DMS153 (cell line): ENCODE measurements at regions not wholly inside any gene's neighbourhood (a gene's known extent, or its start where the extent isn't known, plus 50 kb on each side); places are given as distances from the start of the nearest gene placed in this dataset.

ENCODE experiments used
- DNase-seq: peaks from one replicate; lab custom pipeline; 2025; lab: John Stamatoyannopoulos, UW

- no peak for DNase-seq
These were observed 322.1 kb upstream of the CHAC2 start for GRCh38 chr2:53445383-53446070.

DNA sequence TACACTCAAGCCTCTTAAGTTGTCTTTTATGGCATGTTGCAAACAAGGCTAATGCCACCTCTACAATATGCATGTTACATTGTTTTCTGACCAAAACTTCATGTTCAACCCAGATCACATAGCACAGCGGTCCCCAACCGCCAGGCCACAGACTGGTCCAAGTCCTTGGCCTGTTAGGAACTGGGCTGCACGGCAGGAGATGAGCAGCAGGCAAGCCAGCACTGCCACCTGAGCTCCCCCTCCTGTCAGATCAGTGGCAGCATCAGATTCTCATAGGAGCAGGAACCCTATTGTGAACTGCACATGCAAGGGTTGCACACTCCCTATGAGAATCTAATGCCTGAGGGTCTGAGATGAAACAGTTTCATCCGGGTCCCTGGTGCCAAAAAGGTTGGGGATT is 324.8 kb upstream of the CHAC2 start:
- DNase-seq, result no peak

- DNase-seq, result no peak
These were observed 325.5 kb upstream of the CHAC2 start for GRCh38 chr2:53442093-53442492.

- no peak for DNase-seq
These were observed 328.9 kb upstream of the CHAC2 start for GRCh38 chr2:53438692-53439091.

- no peak for DNase-seq
These were observed 329.5 kb upstream of the CHAC2 start for GRCh38 chr2:53438100-53438499.

DNA sequence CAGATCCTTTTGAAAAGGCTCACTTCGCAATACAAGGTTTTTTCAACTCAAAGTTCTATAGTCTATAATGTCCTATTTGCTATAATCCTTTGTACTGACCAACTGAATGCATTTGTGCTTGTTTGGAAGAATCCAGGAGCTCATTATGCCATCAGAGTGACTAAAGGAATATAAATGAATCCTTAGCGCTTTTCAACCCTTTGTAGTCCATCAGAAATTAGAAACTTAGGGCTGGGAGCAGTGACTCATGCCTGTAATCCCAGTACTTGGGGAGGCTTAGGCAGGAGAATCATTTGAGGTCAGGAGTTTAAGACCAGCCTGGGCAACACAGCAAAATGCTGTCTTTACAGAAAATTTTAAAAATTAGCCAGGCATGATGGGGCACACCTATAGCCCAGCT is 330.2 kb upstream of the CHAC2 start:
- DNase-seq, result no peak

DNA sequence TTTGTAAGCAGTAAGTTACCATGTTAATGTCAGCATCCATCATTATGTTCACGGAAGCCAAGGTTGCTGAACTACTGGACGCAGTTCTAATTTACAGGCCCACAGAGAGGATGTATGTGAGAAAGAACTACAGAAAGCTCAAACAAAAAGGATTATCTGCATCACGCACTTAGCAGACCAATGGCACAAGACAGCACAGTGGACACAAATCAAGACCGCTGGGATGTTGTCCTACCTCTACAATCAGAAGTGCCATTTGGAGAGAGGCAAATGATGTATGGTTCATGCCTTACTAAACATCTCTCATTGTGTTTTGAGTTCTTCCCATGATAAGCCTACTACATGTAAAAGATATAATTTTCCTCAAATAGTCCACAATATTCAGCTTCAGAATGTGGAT is 330.7 kb upstream of the CHAC2 start:
- DNase-seq, result no peak

- DNase-seq, result no peak
These were observed 332.0 kb upstream of the CHAC2 start for GRCh38 chr2:53435610-53436009.

DNA sequence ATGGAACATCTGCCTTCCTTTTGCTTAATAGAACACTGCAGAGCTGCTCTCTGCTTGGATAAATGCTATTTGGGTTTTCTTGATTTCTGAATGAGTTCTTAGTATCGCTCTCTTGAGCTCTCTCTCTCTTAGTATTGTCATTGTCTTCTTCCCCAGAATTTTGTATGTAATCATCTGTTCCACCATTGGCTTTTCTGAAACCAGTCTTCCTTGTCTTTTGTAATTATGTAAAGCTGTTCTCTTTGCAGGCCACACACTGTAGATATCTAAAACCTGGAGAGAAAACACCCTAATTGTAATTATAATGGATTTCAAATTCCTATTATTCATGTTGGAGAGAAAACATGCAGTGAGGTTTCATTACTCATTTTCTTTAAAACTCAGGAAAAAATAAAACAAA is 333.1 kb upstream of the CHAC2 start:
- DNase-seq, result no peak

GRCh38 chr2:53432936-53433335 is 334.7 kb upstream of the CHAC2 start:
- no peak for DNase-seq

GRCh38 chr2:53429901-53430300 is 337.7 kb upstream of the CHAC2 start:
- no peak for DNase-seq

GRCh38 chr2:53424902-53425301 is 342.7 kb upstream of the CHAC2 start:
- no peak for DNase-seq

DNA sequence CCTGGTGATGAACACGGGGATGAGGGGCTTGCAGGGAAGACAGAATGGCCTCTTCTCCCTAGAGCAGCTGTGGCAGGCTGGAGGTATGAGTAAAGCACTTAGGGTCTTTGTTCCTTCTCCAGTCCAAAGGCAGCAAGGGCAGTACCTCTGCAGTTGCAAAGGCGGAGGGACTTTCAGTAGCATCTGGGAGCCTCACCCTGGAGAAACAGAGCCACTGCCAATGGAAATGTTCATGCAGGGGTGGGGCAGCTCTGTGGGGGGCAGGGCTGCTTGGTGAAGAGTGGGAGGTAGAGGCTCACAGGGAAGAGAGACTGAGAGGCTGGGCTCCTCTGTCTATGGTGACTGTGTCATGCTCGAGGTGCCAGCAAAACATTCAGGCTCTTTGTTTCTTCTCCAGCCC is 344.1 kb upstream of the CHAC2 start:
- DNase-seq, result no peak

GRCh38 chr2:53422979-53423378 is 344.6 kb upstream of the CHAC2 start:
- no peak for DNase-seq

DNA sequence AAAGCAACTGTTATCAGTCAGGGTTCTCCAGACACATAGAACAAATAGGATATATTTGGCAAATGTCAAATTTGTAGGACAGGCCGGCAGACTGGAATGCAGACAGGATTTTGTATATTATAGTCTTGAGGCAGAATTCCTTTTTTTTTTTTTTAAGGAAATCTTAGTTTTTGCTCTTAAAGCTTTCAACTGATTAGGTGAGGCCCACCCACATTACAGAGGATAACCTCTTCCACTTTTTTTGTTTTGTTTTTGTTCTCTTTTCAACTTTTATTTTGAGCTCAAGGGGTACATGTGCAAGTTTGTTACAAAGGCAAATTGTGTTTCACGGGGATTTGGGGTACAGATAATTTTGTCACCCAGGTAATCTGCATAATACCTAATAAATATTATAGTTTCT is 350.2 kb upstream of the CHAC2 start:
- DNase-seq, result no peak

GRCh38 chr2:53407363-53408080 is 360.1 kb upstream of the CHAC2 start:
- no peak for DNase-seq

DNA sequence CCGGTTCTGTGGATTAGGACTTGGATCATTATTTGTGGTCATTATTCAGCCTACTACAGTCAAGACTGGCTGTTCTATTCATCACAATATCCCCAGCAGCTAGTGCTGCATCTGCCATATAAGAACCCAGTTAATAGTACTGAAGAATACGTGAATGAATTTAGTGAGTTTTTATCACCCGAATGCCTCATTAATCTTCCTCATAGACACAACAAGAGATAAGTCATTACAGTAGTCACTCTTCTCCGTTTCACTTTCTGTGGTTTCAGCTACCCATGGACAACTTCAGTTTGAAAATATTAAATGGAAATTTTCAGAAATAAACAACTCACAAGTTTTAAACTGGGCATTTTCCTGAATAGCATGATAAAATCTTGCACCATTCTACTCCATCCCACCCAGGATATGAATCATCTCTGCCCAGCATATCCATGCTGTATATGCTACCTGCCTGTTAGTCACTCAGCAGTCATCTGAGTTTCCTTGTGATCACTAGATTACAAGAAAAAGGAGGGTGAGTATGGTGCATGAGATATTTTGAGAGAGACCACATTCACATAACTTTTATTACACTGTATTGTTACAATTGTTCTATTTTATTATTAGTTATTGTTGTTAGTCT is 363.7 kb upstream of the CHAC2 start:
- no peak for DNase-seq

GRCh38 chr2:53397085-53397484 is 370.5 kb upstream of the CHAC2 start:
- no peak for DNase-seq

- DNase-seq, result no peak
These were observed 386.3 kb upstream of the CHAC2 start for GRCh38 chr2:53381271-53381670.

DNA sequence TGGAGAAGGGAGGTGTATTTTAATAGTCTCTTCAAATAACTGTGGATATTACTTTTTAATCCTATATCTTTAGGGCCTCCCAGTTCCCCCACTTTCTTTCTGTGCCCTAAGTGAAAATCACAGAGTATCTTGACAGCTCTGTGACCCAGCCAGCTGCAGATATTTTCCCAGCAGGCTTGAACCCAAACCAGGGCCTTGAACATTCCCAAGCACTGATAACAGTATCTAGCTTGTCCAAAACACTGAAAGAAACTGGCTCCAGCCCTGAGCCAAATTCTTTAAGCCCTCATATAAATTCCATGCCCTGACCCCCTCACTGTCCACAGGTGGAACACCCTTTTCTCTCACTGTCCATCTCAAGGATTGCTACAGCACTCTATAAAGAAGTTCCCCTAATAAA is 388.1 kb upstream of the CHAC2 start:
- no peak for DNase-seq

DNA sequence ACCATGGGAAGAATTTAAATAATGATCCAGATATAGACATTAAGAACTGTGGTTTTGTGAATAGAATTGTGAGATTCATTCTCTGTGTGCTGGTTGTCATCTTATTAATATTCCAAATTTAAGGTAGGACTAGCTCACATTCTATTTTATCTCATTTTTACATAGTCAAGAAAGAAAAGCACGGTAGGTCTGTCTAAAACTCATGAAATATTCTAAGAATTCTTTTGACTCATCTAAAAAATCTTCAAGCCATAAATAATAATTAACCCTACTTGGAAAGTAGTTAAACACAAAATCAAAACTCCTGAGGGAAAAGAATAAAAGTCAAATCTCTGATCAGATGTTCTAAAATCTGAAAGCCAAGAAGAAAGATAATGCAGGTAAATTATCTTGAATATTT is 388.8 kb upstream of the CHAC2 start:
- no peak for DNase-seq

DNA sequence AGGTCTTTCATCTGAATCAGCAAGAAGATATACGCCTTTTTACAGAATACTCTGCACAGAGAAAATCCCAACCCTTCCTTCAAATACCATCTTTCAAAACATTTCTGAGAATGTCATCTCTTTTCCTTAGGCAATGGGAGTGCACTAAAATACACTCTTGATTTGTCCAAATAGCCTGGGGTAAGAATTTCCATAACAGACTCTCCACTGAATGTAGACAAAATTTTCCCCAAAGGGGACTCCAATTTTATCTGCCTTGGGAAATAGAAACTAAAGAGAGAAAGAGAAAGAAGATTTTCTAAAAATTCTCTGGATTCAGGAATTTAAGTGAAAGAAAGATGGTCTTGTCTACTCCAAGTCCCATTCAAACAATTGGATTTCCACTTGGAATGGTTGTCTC is 394.5 kb upstream of the CHAC2 start:
- no peak for DNase-seq

- DNase-seq, result no peak
These were observed 401.1 kb upstream of the CHAC2 start for GRCh38 chr2:53366543-53366942.

DNA sequence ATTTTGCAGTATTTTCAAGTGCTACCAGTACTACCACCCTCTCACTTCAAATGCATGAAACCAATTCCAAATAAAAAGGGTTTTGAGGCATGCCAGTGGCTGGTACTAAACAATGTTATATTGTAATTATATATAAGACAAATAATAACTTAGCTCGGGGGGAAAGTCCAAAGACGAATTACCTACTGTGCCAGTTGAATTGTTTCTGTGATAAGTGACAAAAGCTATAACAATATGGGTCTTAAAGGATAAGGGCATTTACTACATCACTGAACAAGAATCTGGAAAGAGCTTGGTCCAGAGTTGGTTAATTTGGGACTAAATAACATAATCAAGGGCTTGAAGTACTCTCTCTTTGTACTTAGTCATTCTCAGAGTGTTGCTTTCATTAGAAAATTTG is 404.7 kb upstream of the CHAC2 start:
- DNase-seq, result no peak
